T-helper 9 cell (primary cell): ENCODE measurements at regions not wholly inside any gene's neighbourhood (a gene's known extent, or its start where the extent isn't known, plus 50 kb on each side); places are given as distances from the start of the nearest gene placed in this dataset.
"Not testable (repeated sequence)": the region's sequence is repeated elsewhere in the genome, so short reads cannot be mapped to it uniquely, and the experiment has no call there.

Source experiments
- DNase-seq: peaks from one replicate; pipeline ENCODE4 v3.0.0-alpha.2; 2020

- no peak for DNase-seq
Measured at GRCh38 chr15:91625506-91625905, 228.0 kb upstream of the SLCO3A1 start.

DNA sequence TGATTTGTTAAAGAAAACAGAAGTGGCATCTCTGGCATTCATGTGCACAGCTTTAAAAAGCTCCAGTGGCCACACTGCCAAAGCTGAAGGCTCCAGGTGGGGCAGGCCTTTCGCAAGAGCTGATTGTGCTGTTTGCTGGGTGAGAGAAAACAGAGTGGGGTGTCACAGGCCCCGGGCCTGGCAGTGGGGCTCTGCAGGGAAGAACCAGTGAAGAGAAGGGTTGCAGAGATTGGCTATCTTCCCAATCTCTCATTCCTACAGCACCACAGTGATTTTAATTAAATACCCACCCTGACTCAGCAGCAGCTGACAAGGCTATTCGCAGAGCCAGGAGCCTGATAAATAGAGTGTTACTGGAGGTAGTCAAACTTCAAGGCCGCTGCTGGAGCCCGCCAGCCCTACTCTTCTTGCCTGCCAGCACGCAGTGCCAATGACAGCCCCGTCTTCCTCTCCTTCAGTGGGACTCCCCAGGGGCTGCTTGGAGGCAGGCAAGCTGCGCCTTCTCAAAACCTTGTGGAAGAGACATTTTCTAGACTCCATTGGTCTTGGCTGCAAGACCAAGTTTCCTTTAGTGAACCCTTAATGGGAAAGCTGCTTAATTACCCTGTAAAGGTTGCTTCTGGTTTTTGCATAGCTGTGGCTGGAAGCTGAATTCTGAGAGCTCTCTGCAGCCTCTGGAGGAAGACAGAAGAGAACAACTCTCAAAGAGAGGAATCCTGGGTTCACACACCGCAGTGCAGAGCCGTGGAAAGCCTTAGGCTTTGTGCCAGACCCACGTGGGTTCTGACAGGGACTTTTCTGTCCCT is 225.8 kb upstream of the SLCO3A1 start:
- no peak for DNase-seq

DNA sequence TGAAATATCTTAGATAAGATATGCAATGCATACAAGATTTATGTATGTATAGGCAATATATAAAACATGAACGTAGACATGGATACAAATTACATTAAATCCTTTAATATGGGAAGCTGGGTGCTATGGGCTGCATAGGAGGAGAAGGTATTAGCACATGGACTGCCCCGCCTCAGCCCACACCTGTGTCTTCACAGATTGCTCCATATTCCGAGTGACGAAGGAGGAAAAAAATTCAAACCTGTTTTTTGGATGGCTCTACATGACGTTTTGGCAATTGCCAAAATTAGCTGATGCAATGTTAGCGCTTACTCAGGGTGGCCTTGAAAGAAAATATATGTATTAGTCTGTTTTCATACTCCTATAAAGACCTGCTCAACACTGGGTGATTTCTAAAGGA is 223.4 kb upstream of the SLCO3A1 start:
- no peak for DNase-seq

GRCh38 chr15:91632176-91632575 is 221.3 kb upstream of the SLCO3A1 start:
- no peak for DNase-seq

GRCh38 chr15:91632981-91633380 is 220.5 kb upstream of the SLCO3A1 start:
- no peak for DNase-seq

DNA sequence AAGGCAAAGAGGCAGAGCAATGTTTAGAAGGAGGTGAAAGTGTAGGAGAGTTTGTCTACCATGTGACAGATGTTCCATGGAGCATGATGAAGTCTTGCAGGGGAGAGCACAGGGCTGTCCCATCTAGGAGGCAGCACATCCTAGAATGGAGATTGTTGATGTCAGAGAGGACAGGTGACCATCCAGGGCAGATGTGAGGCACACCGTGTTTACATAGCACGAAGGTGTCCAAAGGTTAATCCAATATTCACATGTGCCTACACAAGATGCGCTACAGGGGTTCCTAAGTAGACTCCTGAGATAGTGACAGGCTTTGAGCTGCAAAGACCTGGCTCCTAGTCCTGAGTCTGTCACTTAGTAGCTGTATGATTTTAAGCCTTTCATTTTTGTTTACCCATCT is 219.3 kb upstream of the SLCO3A1 start:
- DNase-seq = no peak

- no peak for DNase-seq
Measured at GRCh38 chr15:91635080-91635479, 218.4 kb upstream of the SLCO3A1 start.

GRCh38 chr15:91635641-91636040 is 217.9 kb upstream of the SLCO3A1 start:
- DNase-seq = no peak

GRCh38 chr15:91649016-91649415 is 204.5 kb upstream of the SLCO3A1 start:
- no peak for DNase-seq

GRCh38 chr15:91649831-91650321 is 203.6 kb upstream of the SLCO3A1 start:
- DNase-seq = no peak

DNA sequence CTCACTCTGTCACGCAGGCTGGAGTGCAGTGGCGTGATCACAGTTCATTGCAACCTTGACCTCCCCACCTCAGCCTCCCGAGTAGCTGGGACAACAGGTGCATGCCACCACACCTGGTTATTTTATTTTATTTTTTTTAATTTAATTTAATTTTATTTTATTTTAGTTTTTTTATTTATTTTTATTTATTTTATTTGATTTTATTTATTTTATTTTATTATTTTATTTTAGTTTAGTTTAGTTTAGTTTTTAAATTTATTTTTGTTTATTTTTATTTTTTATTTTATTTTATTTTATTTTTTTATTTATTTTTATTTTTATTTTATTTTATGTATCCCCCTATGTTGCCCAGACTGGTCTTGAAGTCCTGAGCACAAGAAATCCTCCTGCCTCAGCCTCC is 202.3 kb upstream of the SLCO3A1 start:
- no peak for DNase-seq

- no peak for DNase-seq
Measured at GRCh38 chr15:91652610-91653207, 200.8 kb upstream of the SLCO3A1 start.

- DNase-seq = not testable (repeated sequence)
Measured at GRCh38 chr15:91655563-91656290, 197.8 kb upstream of the SLCO3A1 start.

GRCh38 chr15:91660174-91660649 is 193.3 kb upstream of the SLCO3A1 start:
- DNase-seq = no peak

GRCh38 chr15:91664224-91664836 is 189.2 kb upstream of the SLCO3A1 start:
- DNase-seq = no peak

DNA sequence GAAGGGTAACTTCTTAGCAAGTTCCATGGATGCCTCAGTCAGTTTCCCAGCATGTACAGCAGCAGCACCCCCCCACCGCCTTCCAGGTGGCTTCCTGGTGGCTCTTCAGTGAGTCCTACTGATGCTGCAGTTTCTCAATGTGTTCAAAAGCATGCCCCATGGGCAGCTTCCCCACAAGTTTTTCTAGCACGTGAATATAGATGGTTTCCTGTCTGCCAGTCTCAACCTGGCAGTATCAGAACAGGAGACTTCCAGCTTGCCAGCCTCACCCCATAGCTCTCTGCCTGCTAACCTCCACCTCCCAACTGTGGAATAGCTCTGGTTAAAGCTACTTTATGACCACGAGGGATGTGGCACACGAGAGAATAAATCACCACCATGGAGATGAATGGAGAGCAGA is 188.3 kb upstream of the SLCO3A1 start:
- no peak for DNase-seq

- DNase-seq = no peak
Measured at GRCh38 chr15:91668370-91668769, 185.1 kb upstream of the SLCO3A1 start.

GRCh38 chr15:91670108-91670507 is 183.4 kb upstream of the SLCO3A1 start:
- no peak for DNase-seq

DNA sequence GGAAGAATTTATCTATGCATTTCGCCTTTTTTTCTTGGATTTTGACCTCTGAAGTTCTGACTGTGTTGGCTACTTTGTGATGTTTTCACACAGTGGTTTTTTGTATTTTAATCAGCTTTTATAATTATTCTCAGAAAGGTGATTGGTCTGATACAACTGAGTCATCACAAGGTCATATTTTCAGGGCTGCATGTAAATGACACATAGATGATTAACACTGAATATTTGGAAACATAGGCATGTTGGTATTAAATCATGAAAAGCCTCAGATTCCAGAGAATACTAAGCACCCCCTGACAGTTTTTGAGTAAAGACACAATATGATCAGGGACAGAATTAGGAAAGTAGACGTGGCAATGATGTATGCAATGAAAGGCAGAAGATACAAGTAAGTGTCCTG is 175.5 kb upstream of the SLCO3A1 start:
- no peak for DNase-seq

- DNase-seq = no peak
Measured at GRCh38 chr15:91679447-91679846, 174.1 kb upstream of the SLCO3A1 start.

DNA sequence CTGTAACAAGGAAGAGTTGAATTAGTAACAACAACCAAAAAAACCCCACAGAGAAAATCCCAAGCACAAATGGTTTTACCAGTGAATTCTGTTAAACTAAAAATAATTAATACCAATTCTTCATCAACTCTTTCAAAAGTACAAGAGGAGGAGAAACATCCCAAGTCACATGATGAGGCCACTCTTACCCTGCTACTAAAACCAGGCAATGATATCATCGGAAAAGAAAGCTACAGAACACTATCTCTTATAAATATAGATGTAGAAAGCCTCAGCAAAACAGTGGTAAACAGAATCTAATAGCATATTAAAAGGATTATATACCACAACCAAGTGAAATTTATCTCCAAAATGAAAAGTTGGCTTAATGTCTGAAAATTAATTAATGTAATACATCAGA is 168.1 kb upstream of the SLCO3A1 start:
- no peak for DNase-seq

DNA sequence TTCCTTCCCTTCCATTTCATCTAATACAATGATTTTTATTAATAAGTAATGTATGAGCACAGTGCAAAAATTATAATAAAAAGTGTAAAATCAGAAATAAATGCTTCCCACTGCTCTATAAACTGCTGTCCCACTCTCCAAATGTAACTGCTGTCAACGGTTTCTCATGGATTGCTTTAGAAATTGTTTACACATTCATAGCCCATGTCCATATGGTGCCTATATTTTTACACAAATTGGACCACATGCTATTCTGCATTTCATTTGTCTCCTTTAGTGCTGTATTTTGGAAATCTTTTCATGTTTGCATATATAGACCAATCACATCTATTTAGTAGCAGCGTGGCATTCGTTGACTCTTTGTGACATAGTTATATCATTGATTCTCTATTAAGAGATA is 164.7 kb upstream of the SLCO3A1 start:
- DNase-seq = no peak

DNA sequence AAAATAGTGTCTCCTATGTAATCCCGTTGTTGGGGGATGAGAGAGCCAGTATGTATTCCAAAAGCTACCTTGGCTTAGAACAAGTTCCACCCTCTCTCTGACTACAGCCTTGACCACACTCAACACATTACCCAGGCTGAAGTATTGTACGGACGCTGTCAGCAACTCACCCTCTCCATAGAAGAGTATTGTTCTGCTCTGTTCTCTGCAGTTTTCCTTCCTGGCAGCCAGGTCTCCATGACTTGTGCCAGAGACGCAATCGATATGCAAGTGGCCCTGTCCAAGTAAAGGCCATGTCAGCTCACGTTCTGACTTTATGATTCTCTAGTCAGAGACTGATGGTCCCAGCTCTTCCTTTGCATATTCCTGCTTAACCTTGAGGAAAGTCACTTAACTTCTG is 164.1 kb upstream of the SLCO3A1 start:
- no peak for DNase-seq
